ENCODE measurements at regions not wholly inside any gene's neighbourhood (a gene's known extent, or its start where the extent isn't known, plus 50 kb on each side); places are given as distances from the start of the nearest gene placed in this dataset.

DNA sequence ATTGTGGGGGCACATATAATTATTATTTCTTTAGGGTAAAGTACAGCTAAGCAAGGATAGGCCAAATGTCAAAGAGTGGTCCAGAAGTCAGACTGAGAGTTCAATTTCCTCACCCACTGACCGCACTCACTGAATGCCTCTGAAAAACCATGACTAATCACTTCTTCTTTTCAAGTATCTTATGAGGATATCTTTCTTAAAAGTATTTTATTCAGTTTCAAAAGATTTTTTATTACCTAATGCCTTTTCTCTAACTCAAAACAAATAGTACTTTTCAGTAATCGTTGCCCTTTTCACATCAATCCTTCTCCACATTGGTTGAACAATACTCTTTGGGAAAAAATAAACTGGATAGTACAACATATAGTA is 61.7 kb upstream of the CAMK2D start:
- Histone ChIP-seq H3K4me1 (ENCODE audit: control insufficient read depth, insufficient read depth, low read length) (no peaks in the 10 kb centered on the region), H3K36me3 (ENCODE audit: control insufficient read depth, insufficient read depth, low read length) (no peaks in the 10 kb centered on the region), H3K27me3 (ENCODE audit: control insufficient read depth, insufficient read depth, low read length) (no peaks in the 10 kb centered on the region), H3K4me3 (ENCODE audit: low read depth in 2 of 2, low read length in 2 of 2) (no peak overlapping the region), H3K9me3 (ENCODE audit: control insufficient read depth, insufficient read depth, low read depth, low read length) (no peaks in the 10 kb centered on the region), H3K27ac (ENCODE audit: low read length) (no peak overlapping the region)
- ChIA-PET POLR2A (no interaction called here), CTCF (no interaction called here)
- BruUV-seq (replicated peaks): no TSS peak
- no peak for TF ChIP-seq SIN3A (IDR thresholded peaks at IDR 0.05; ENCODE audit: borderline replicate concordance, insufficient read depth, low read depth, low read length)
- TF ChIP-seq POLR2AphosphoS5 (IDR thresholded peaks at IDR 0.05; ENCODE audit: low read depth, low read length): no peak
- TF ChIP-seq TCF7L2 (IDR thresholded peaks at IDR 0.05; ENCODE audit: low read depth, low read length): no peak
- TF ChIP-seq, protein P1, sequence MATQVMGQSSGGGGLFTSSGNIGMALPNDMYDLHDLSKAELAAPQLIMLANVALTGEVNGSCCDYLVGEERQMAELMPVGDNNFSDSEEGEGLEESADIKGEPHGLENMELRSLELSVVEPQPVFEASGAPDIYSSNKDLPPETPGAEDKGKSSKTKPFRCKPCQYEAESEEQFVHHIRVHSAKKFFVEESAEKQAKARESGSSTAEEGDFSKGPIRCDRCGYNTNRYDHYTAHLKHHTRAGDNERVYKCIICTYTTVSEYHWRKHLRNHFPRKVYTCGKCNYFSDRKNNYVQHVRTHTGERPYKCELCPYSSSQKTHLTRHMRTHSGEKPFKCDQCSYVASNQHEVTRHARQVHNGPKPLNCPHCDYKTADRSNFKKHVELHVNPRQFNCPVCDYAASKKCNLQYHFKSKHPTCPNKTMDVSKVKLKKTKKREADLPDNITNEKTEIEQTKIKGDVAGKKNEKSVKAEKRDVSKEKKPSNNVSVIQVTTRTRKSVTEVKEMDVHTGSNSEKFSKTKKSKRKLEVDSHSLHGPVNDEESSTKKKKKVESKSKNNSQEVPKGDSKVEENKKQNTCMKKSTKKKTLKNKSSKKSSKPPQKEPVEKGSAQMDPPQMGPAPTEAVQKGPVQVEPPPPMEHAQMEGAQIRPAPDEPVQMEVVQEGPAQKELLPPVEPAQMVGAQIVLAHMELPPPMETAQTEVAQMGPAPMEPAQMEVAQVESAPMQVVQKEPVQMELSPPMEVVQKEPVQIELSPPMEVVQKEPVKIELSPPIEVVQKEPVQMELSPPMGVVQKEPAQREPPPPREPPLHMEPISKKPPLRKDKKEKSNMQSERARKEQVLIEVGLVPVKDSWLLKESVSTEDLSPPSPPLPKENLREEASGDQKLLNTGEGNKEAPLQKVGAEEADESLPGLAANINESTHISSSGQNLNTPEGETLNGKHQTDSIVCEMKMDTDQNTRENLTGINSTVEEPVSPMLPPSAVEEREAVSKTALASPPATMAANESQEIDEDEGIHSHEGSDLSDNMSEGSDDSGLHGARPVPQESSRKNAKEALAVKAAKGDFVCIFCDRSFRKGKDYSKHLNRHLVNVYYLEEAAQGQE (IDR thresholded peaks at IDR 0.05; ENCODE audit: insufficient read depth in 1 of 2, low read depth in 2 of 2, low read length in 1 of 2): no peak
- TF ChIP-seq, protein P2, sequence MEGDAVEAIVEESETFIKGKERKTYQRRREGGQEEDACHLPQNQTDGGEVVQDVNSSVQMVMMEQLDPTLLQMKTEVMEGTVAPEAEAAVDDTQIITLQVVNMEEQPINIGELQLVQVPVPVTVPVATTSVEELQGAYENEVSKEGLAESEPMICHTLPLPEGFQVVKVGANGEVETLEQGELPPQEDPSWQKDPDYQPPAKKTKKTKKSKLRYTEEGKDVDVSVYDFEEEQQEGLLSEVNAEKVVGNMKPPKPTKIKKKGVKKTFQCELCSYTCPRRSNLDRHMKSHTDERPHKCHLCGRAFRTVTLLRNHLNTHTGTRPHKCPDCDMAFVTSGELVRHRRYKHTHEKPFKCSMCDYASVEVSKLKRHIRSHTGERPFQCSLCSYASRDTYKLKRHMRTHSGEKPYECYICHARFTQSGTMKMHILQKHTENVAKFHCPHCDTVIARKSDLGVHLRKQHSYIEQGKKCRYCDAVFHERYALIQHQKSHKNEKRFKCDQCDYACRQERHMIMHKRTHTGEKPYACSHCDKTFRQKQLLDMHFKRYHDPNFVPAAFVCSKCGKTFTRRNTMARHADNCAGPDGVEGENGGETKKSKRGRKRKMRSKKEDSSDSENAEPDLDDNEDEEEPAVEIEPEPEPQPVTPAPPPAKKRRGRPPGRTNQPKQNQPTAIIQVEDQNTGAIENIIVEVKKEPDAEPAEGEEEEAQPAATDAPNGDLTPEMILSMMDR (IDR thresholded peaks at IDR 0.05): no peak
- no peak for DNase-seq (ENCODE audit: low read depth, low spot score)
- no peak for ATAC-seq
- intact Hi-C loops (cut with micrococcal nuclease; ENCODE audit: unreplicated experiment) (no loop called here), in situ Hi-C loops (cut with HindIII; ENCODE audit: low pct_unique_long_range_greater_than_20kb, low sequenced_read_pairs) (no loop called here)

DNA sequence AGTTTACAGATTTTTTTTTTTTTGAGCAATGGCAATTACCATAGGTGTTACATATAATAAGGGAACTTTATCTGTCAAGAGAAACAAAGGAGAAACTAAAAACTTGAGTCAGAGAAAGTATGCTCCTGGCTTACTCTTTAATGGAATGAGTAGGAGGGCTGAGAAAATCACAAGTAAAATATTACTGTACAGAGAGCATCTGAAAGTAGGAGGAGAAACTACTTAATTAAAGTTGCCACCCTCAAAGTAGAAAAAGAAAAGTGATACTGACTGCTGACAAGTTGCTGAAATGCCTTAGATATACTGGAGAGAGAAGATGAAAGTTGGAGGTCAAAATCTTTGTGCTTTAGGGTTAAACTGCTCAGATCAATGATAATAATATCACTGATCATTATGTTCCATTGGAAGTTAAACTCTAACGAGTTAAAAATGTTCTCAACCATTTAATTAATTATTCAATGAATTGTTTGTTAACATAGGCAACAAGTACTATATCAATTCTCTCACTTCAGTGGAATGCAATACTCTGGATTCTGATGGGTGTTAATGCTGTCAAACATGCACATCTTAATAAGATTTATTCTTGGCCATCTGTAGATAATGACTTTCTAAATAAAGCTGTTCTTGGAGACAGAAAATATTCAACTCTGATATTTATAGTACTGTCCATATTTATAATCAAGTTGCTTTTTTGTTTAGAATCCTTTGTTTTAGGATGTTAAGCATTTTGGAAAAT is 61.2 kb upstream of the CAMK2D start:
- intact Hi-C loops (cut with micrococcal nuclease; ENCODE audit: unreplicated experiment): no loop called here
- no peak for ATAC-seq
- BruUV-seq (replicated peaks): no TSS peak
- H3K4me1 ChIP-seq (ENCODE audit: control insufficient read depth, insufficient read depth, low read length): no peaks in the 10 kb centered on the region
- no peaks in the 10 kb centered on the region for H3K27me3 ChIP-seq (ENCODE audit: control insufficient read depth, insufficient read depth, low read length)
- TF ChIP-seq TCF7L2 (IDR thresholded peaks at IDR 0.05; ENCODE audit: low read depth, low read length) (no peak), POLR2AphosphoS5 (IDR thresholded peaks at IDR 0.05; ENCODE audit: low read depth, low read length) (no peak), SIN3A (IDR thresholded peaks at IDR 0.05; ENCODE audit: borderline replicate concordance, insufficient read depth, low read depth, low read length) (no peak)
- TF ChIP-seq, protein P2 (IDR thresholded peaks at IDR 0.05): no peak
- TF ChIP-seq, protein P1 (IDR thresholded peaks at IDR 0.05; ENCODE audit: insufficient read depth in 1 of 2, low read depth in 2 of 2, low read length in 1 of 2): no peak
- no peaks in the 10 kb centered on the region for H3K9me3 ChIP-seq (ENCODE audit: control insufficient read depth, insufficient read depth, low read depth, low read length)
- no peak overlapping the region for H3K27ac ChIP-seq (ENCODE audit: low read length)
- ChIA-PET POLR2A (no interaction called here), CTCF (no interaction called here)
- in situ Hi-C loops (cut with HindIII; ENCODE audit: low pct_unique_long_range_greater_than_20kb, low sequenced_read_pairs): no loop called here
- no peak overlapping the region for H3K4me3 ChIP-seq (ENCODE audit: low read depth in 2 of 2, low read length in 2 of 2)
- H3K36me3 ChIP-seq (ENCODE audit: control insufficient read depth, insufficient read depth, low read length): no peaks in the 10 kb centered on the region
- no peak for DNase-seq (ENCODE audit: low read depth, low spot score)
